Stimulated activated CD4-positive, alpha-beta T cell treated with anti-CD3 and anti-CD28 coated beads, Interleukin-1b, Interleukin-23, amount 100 ng/mL, for 24 hours (primary cell): ENCODE measurements at regions not wholly inside any gene's neighbourhood (a gene's known extent, or its start where the extent isn't known, plus 50 kb on each side); places are given as distances from the start of the nearest gene placed in this dataset.

Experiments used
- DNase-seq, 4 experiments: peaks; one replicate each; pipeline ENCODE4 v3.0.0-alpha.2; 2020; ENCODE audit warnings: low read depth in 4 of 4, low spot score in 1 of 4

DNA sequence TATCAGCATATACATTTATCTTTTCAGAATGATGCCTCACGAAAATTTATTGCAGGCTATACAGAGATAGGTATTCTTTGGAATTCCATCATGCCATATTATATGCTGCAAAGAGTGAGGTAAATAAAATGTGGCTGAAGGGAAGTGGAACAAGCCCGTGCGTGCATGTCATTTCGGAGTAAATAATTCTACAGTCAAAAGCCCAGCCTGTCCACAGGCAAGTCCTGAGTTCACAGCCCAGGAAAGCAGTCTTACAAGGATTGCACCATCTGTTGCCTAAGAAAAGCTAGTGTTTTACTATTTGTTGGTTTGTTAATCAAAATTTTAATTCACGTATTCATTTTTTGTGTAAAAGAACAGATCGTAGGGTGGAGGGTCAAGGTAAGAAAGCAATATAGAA lies 292.4 kb upstream of the AKR1E2 start:
- no peak for DNase-seq

DNA sequence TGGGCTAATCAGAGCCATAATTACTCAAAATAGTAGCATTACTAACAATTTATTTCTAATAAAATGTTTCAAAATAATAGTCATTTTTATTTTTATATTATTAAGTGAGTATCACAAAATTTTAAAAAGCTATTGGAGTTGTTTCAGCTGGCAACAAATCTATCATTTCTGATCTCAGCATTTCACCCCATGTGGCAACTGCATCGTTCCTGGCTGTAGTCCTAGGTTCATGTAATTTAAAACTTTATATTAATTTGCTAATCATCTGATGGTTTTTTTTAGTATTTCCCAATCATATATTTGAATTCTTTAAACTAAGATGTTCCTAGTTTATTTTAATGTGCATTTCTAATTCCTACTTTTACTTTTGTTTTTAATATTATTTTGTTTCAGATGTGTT lies 293.0 kb upstream of the AKR1E2 start:
- no peak for DNase-seq

DNA sequence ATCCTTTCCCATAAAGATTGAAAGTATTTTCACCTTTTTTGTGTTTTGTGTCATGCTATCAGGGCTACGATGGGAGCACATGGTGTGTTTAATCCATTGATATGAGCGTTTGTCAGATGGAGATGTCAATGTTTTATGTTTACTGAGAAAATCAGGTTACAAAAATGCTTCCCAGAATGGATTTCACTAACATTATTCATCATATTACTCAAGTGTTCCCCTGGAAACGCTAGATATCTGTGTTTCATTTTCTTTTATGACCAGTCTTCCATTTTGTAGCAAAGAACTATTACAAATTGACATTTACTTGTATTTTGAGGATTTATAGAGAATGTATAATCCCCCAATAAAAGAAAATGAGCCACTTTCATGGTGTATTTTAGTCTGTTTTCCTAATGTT lies 293.5 kb upstream of the AKR1E2 start:
- DNase-seq, result no peak

DNA sequence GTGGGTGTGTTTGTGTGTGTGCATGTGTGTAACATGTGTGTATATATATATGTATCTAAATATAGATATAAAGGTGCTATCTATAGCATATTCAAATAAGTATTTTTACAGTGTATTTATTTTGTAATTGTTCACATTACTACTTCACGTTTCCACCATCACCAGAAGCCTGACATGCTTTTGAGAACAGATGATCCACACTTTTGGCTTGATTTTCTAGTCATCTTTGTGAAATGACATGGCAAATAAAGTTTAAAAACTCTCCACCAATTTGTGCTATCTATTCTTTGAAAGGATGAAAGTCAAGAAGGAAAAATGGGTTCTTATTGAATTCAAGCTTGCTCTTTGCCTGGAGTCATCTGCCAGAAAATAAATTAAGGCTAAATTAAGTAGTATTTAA lies 294.0 kb upstream of the AKR1E2 start:
- no peak for DNase-seq

DNA sequence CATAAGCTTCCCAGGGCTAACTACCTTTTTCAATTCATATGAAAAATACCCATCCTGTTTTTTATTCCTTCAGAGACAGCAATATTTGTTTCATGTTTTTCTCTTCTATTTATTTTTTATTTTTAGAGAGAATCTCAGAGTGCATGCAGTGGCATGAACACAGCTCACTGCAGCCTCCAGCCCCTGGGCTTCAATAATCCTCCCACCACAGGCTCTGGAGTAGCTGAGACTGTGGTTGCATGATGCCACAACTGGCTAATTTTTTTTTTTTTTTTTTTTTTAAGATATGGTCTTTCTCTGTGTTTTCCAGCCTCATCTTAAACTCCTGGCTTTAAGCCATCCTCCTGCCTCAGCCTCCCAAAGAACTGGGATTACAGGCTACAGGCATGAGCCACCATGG lies 296.7 kb upstream of the AKR1E2 start:
- no peak for DNase-seq

DNA sequence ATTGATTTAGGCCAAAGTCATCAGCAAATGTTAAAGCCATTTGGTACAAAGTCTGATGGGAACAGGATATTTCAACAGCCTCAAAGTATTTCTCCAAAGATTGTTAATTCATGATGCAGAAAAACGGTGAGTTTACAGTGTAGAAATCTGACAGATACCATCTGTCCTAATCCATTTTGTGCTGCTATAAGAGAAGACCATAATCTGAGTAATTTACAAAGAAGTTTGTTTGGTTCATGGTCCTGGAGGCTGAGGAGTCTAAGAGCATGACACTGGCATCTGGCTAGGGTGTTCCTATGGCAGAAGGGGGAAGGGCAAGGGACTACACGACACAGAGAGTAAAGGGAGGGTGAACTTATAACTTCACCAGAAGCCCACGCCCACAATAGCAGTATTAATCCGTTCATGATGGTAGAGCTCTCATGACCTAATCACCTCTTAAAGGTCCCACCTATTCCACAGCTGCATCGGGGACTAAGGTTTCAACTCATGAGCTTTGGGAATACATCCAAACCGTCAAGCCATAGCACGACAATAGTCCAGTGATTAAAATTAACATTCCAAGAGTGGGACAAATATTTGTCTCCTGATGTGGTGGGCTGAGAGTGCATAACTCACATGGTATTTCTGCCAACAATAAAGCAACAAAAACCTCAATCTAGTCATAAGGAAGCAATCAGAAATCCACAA lies 298.6 kb upstream of the AKR1E2 start:
- DNase-seq, result no peak

DNA sequence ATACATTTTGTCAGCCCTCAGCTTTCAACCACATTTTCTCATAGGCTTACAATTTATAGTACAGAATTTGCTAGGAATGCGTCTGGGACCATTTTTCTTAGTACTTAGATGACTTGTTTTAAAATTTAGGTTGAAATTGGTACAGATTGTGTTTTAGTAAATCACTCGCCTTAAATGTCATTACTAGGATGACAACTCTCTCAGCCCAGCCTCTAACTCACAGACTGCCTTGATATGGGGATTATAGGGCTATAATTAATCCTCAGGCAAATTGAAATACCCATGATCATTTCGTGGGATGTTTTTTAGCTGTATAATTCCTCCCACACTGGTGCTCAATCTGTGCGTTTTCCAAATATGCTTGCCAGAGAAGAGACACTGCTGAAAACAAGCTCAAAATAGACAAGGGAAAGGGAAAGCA lies 299.7 kb upstream of the AKR1E2 start:
- DNase-seq, result no peak

DNA sequence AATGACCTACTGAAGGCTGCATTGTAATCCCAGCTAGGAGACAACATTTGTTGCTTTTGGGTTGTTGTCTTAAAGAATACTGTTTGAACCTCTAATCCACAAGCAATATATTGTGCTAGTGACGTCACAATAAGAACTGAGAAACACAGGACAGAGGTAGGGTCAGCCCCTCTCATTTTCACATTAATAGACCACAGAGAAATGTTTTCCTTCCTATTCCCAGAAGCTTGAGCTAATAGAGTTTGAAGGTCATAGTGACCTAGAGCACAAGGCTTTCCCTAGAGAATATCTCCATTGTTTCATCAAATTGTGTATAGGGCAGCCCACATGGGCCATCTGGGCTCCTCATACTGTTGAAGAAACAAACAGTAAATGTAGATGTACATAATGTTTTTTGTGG lies 300.9 kb upstream of the AKR1E2 start:
- DNase-seq, result no peak

DNA sequence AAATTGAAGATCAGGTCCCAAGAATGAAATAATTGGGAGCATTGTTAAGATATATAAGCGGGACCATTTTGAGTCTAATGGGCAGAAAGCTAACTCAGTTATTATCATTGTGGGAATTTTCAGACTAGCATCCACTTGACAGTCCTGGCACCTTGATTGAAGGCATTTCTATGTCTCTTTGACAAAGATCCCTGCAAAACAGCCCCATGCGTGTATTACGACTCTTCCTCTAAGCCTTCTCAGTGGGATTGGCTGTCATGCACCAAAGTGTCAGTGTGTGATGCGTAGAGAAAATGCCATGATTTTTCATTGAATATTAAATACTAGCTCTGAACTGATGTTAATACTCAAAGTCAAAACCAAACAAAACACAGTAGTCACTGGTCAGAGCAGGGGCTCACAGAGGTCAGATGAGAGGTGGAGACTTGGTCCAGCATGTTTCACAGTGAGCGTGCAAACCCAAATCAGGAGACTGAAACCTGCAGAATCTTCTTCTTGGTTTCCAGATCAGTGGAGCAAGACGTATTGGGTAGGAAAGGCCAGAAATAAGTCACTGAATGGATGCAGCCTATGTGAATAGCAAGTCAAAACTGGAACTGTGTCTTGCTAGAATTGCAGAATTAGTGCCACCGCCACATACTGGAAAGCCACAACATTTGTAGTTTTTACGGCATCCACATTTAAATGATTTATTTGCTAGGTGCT lies 303.6 kb upstream of the AKR1E2 start:
- no peak for DNase-seq

DNA sequence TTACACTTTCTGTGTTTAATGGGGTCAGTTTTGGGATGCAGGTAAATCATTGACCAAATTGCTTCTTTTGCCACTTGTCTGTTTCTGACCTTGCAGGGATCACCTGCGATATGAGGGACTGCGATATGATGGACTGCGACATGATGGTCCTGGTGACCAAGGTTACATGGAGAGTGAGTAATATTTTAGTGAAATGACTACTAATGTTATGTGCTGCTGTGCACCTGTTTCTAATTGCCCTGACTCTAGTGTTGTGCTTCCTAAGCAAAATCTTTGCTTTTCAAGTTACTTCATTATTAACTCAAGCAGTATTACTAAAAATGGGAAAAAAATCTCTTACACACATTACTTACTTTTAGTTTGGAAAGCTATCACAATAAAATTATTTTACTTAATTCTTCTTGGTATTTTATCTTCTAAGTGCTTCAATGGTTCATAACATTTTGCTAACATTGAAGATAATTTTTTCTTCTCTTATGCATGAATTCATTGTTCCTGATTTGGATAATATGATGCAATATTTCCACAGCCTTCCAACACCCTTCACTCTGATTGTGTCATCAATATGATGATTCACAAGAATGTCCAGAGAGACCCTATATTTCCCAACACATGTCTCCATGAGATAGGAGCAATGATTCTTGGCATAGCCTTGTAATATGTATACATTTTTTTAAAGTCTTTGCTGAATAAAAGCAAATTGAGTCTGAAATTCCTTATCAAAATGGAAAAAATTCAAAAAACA lies 306.2 kb upstream of the AKR1E2 start:
- DNase-seq, result no peak

DNA sequence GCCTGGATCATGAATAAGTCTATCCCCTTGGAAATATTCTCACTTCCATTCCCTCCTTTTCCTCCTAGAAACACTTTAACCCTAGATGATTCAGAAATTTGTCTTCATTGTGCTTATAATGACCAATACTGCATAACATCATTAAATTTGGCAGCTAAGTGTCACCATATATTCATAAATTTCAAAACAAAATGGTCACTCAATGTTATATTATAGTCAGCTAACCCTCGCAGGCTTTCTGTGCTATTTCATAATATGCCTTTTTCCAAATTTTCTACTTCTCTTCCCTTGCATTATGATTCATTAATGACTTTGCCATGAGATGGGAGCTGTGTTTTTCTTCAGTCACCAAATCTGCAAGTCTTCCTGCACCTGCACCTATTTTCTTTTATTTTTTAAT lies 308.3 kb upstream of the AKR1E2 start:
- no peak for DNase-seq

DNA sequence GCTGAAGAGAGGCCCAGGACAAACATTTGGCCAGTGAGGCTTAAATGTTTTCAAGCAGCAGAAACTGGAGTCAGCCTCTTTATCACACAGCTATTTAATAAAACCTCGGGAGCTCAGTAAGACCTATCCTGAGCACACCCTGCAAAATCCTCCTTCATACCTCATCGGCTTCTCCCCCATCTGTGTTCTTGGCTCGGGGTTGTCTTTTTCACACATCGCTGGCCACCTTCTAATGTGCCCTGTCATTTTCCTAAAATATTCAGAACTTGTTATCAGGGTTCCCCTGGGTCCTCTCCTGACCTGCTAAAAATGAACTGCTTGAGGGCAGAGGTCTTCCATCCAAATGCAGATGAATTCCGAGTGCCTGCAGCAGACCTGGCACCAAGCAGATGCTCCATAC lies 310.3 kb upstream of the AKR1E2 start:
- no peak for DNase-seq

DNA sequence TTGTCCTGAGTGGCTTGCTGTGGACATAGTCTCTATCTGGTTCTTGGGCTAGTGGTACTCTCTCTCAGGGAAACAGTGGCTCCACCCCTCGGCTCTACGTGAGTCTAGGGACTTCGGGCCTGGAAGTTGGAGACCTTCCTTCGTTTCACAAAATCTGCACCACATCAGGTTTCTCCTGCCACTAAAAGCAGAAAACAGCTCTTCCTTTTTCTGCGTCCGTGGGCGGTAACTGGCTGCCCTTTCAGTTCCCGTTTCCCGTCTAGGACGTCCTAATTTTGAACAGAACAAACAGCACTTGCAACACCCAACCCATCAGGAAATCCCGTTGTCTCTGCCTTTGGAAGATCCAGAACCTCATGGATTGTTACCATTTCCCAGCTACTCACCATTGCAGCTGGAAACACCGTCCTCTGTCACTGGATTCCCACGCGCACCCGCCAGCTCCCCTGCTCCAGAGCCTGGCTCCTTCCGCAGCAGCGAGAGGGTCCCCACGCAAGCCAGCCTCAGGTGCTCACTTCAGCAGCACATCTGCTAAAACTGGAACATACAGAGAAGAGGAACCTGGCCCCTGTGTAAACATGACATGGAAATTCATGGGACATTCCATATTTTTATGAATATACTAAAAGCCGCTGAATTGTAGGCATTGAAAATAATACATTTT lies 311.4 kb upstream of the AKR1E2 start:
- no peak for DNase-seq

DNA sequence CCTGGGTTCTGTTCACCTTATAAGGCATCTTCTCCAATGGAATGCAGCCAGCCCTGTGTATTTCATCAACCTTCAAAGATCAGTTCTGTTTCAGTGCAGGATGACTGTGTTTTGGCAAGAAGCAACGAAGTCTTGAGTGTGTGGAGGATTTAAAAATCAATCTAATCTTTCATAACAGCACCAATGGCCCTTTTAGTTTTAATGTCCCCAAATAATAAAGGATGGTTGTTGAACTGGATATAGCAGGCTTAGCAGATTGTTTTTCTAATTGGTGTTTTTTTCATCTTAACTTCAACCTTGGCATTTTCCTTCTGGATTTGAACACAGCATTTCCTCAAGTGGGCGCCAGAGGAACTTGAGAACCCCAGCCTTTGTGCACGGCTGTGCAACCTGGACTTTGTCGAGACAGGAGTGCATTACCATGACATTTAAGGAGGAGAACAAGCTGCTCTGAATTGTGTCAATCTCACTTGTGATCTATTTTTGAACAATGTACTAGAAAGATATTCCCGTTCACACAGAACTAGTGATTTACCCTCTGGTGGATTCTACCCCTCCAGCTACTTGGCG lies 313.3 kb upstream of the AKR1E2 start:
- no peak for DNase-seq

DNA sequence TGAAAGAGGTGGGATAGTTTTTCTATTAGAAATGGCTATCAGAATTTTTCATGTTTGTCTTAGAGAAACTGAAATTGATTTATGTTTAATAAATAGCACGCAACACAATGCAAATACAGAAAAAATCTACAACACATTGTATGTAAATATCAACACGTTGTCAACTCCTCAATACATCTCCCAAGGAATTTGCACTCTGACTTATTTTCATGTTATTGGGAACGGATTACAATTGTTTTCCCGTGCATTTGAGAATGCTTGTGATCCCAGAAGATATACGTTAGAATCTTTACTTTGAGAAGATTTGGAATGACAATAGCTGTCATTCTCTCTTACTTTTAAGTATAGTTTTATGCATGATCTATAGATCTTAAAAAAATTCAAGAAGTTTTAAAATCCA lies 313.8 kb upstream of the AKR1E2 start:
- no peak for DNase-seq

DNA sequence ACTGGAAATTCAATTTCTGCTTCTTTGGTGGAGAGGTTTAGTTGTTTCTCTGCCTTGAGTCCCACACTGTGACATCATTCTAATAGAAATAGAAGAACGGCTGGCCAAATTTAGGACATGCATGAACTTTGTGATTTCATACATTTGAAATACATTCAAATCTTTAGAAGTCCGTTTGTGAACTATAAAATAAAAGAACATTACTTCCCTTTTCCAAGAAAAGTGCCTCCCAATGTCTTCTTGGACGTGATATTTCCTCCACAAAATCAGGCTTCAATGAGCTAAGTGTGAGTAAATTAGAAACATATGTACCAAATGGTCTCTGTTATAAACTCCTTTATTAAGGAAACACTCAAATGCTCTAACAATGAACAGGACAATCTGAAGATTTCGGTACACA lies 314.5 kb upstream of the AKR1E2 start:
- DNase-seq, result no peak

DNA sequence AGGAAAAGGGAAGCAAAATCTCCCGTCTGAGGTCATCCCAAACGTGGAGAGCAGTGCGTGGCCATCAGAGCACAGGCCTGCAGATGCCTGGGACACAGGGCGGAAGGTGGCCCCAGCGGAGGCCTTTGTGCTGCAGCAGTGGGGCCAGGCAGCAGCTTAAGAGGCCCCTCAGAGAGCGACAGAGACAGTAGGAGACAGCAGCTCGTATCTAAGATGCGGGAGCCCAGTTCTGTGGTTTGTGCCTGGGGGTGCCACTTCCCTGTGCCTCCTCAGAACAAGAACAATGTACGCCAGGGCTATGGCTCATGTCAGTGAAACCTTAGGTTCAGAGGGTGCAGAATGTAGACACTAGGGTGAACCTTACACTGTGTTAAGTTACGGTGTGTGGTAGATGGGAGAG lies 316.6 kb upstream of the AKR1E2 start:
- DNase-seq, result no peak

DNA sequence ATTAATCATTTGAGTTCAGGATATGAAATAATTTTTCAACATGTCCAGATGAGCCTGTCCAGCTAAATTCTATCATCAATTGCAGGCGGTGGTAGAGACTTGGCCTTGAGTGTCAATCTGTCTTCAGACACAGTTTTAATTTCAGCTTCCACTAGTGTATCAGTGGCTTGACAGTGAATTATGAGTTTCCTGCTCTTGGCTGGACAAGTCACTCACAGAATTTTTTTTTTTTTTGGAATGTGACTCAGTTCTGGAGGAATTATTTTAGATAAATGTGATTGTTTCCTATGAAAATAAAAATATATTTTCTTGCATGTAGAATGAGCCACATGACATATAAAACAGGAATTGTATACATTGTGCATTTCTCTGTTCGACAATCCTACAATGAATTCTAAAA lies 319.9 kb upstream of the AKR1E2 start:
- DNase-seq, result no peak

DNA sequence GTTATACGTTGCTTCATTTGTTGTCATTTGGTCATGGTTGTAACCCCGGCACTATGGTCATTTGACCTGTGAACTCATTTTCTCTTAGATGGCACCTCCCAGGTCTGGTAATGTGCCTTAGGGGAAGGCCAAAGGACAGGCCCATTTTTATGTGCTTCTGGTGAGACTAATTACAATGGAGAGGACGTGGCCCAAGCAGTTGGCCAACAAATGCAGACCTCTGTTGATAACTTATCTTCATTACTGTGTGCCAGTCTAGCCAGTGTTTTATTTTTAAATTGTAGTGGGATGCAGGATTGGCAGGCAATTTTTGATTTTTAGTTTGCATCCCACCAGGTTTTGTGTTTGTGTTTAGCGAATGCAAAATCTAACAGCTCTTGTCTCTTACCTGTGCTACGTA lies 321.5 kb upstream of the AKR1E2 start:
- no peak for DNase-seq

DNA sequence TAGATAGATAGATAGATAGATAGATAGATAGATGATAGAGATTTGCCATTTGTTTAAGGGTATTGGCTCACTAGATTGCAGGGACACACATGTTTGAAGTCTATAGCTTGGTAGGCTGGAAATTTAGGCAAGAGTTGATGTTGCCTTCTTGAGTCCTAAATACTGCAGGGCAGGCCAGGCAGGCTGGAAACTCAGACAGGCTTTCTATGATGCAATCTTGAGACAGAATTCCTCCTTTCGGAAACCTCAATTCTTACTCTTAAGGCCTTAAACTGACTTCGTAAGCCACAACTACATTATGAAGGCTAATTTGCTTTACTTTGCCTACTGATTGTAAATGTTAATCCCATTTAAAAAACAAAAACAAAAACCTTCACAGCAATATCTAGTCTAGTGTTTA lies 322.9 kb upstream of the AKR1E2 start:
- no peak for DNase-seq

DNA sequence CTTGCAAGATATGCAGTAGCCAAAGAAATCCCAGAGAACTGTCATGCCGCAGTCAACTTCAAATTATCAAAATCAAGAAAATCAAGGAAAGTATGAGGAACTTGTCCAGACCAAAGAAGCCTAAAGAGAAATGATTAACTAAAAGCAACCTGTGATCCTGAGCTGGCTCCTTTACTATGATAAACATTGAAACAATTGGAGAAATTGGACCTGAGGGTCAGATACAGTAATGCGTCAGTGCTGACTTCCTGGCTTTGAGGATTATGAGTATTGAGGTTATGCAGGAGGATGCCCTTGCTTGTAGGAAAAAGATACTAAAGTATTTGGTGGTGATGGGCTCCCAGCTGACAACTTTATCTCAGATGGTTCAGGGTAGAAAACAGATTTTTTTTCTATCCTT lies 324.7 kb upstream of the AKR1E2 start:
- no peak for DNase-seq
